BJ (cell line): ENCODE measurements at regions not wholly inside any gene's neighbourhood (a gene's known extent, or its start where the extent isn't known, plus 50 kb on each side); places are given as distances from the start of the nearest gene placed in this dataset.

Source experiments
- CTCF ChIA-PET: fragments of 350-600 bp; formaldehyde crosslinking; extraction: SDS; loops from one replicate; lab custom pipeline; 2021; ENCODE audit warnings: antibody characterized with exemption, inconsistent platforms; lab: Yijun Ruan, JAX
- POLR2A ChIA-PET: fragments of 300-600 bp; sonication (Branson Sonifier 250); formaldehyde crosslinking; extraction: SDS; loops from one replicate; lab custom pipeline; 2021; ENCODE audit warnings: antibody characterized with exemption; lab: Charles Lee
- DNase-seq: peaks from one replicate; pipeline ENCODE4 v3.0.0-alpha.2; 2011; ENCODE audit warnings: low read depth
- H3K27me3 ChIP-seq: 2 replicates; pipeline ENCODE4 v1.6.0; 2011; ENCODE audit warnings: low read length; ENCODE audit not compliant: control insufficient read depth, insufficient read depth
- H3K36me3 ChIP-seq: 2 replicates; pipeline ENCODE4 v1.5.1; 2011; ENCODE audit warnings: low read length; ENCODE audit not compliant: control insufficient read depth, insufficient read depth
- H3K4me3 ChIP-seq: 2 replicates; pipeline ENCODE4 v1.5.1; 2011; ENCODE audit warnings: low read depth, mild to moderate bottlenecking, control low read depth, low read length
- TF ChIP-seq, protein P1 (sequence below): IDR thresholded peaks from 2 replicates; pipeline ENCODE4 v1.5.1; 2011; ENCODE audit warnings: low read depth, mild to moderate bottlenecking, control low read depth, inconsistent platforms, low read length, moderate library complexity; ENCODE audit not compliant: insufficient read depth

DNA sequence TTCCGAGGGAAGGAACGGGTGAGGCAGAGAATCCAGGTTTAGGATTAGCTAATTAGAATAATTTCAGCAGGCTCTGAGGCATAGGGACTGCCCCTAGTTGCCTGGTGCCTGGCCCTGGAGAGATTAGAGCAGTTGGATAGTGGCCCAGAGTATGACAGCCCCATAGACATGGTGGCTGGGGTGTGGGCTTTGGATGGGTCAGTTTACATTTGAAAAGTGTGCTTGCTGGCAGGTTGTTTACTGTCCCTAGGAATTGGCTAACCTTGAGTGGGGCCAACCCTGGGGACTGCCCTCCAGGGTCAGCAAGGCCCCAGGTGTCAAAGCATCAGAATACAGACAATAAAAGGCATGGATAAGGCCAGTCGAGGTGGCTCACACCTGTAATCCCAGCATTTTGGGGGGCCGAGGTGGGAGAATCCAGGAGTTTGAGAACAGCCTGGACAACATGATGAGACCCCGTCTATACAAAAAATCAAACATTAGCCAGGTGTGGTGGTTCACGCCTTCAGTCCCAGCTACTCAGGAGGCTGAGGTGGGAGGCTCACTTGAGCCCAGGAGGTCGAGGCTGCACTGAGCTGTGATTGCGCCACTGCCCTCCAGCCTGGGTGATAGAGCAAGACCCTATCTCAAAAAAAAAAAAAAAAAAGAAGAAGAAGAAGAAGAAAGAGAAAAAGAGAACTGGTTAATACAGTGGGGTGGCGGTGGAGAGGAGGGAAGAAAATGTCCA, 182.3 kb upstream of the PWP1 start:
- POLR2A ChIA-PET: no interaction called here
- TF ChIP-seq, protein P1, sequence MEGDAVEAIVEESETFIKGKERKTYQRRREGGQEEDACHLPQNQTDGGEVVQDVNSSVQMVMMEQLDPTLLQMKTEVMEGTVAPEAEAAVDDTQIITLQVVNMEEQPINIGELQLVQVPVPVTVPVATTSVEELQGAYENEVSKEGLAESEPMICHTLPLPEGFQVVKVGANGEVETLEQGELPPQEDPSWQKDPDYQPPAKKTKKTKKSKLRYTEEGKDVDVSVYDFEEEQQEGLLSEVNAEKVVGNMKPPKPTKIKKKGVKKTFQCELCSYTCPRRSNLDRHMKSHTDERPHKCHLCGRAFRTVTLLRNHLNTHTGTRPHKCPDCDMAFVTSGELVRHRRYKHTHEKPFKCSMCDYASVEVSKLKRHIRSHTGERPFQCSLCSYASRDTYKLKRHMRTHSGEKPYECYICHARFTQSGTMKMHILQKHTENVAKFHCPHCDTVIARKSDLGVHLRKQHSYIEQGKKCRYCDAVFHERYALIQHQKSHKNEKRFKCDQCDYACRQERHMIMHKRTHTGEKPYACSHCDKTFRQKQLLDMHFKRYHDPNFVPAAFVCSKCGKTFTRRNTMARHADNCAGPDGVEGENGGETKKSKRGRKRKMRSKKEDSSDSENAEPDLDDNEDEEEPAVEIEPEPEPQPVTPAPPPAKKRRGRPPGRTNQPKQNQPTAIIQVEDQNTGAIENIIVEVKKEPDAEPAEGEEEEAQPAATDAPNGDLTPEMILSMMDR: no peak
- H3K4me3 ChIP-seq: no peak overlapping the region
- no peaks in the 10 kb centered on the region for H3K27me3 ChIP-seq
- H3K36me3 ChIP-seq: no peaks in the 10 kb centered on the region
- CTCF ChIA-PET: no interaction called here
- no peak for DNase-seq

DNA sequence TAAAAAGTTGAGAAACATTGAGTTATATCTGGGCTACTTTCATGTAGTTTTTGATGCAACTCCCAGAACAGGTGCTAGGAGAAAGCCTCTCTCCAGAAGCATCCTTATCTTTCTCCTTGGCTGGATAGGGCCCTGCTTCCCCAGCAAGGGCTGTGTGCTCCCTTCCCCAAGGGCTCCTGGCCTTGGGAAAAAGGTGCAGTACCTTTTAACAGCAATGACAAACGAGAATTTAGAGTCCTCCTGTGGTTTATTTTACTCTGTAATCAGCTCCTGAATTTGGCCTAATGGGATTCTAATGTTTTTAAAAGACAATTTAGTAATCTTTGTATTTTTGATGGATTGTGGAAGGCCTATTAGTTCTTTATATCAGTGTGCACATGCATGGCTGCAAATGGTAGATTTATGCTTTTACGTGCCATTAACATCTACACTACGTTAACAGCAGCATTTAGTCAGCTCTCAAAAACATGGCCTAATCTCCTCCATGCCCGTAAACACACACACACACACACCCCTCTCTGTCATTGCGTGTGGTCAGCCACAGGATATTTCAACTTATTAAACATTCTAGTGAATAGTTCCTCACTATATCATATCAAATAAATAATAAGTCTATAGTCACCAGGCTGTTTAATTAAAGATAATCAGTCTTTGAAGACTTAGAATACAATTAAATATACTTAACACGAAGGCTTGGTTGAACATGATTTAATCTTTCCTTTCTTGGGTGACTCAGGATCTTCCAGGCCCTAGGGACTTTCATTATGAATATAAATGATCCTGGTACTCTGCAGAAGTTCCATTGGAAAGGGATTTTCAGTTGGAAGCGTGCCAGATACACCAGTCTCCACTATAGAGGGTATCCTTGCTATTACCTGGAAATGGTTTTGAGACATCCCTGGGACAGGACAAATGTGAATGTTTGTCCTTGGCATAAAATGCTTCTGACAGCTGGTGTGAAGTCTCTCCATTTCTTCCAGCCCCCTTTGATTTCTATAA, 181.4 kb upstream of the PWP1 start:
- Histone ChIP-seq H3K4me3 (no peak overlapping the region), H3K27me3 (no peaks in the 10 kb centered on the region), H3K36me3 (no peaks in the 10 kb centered on the region)
- CTCF ChIA-PET: interaction anchor here (0.6 kb wide), 1 partner anchor 47 kb away, joined by 3 read pairs; no protein-coding TSS in a partner anchor
- DNase-seq: no peak
- TF ChIP-seq, protein P1: no peak
- POLR2A ChIA-PET: no interaction called here

DNA sequence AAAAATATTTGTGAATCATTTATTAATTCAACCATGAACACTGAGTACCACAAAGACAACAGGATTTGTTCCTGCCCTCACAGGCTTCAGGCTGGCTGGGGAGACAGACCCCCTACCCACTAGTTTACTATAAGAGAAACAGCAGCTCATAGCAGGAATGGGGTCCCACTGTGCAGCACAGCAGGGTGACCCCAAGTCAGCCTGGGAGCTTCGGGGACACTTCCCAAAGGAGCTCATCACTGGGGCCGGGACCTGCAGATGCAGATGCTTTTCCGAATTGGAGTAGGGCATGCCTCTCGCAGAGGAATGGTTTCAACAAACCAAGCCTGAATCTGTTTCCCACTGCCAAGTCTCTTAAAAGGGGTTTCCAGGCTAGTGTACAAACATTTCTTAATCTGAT, 176.2 kb upstream of the PWP1 start:
- H3K27me3 ChIP-seq: no peaks in the 10 kb centered on the region
- no peak for DNase-seq
- CTCF ChIA-PET: no interaction called here
- TF ChIP-seq, protein P1: no peak
- no peak overlapping the region for H3K4me3 ChIP-seq
- H3K36me3 ChIP-seq: no peaks in the 10 kb centered on the region
- POLR2A ChIA-PET: no interaction called here

DNA sequence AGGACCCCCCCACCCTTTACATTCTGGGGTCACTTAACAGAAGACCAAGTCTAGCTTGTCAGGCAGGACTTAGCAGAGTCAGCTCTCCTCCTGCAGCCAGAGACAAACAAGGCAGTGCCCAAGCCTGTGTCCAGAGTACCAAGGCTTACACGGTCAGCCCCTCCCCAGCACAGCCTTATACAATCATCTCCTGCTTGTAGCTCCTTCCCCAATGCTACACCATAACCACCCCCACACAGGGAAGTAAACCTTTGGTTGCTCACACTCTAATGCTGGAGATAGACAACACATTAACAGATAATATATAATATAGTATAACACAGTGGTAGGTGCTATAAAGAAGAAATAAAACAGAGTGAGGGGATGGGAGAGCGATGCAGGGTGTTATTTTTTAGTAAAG, 175.4 kb upstream of the PWP1 start:
- CTCF ChIA-PET: no interaction called here
- POLR2A ChIA-PET: no interaction called here
- Histone ChIP-seq H3K4me3 (no peak overlapping the region), H3K27me3 (no peaks in the 10 kb centered on the region), H3K36me3 (no peaks in the 10 kb centered on the region)
- TF ChIP-seq, protein P1: no peak
- no peak for DNase-seq

DNA sequence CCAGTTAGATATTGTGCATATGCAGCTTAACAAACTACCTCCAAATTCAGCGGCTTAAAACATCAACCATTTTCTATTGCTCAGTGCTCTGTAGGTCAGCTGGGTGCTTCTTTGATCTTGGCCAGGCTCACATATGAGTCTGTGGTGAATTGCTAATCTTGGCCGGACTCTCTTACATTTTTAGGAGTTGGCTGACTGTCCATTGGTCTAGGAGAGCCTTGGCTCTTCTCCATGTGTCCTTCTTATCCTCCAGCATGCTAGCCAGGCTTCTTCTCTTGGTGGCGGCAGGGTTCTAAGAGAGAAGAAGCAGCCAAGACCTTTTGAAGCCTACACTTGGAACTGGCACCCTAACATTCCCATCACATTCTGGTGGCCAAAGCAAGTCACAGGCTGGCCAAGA, 174.3 kb upstream of the PWP1 start:
- no peak for DNase-seq
- ChIA-PET CTCF (no interaction called here), POLR2A (no interaction called here)
- TF ChIP-seq, protein P1: no peak
- Histone ChIP-seq H3K27me3 (no peaks in the 10 kb centered on the region), H3K4me3 (no peak overlapping the region), H3K36me3 (no peaks in the 10 kb centered on the region)
